Esophagus muscularis mucosa (tissue), 4 donors: ENCODE measurements at regions not wholly inside any gene's neighbourhood (a gene's known extent, or its start where the extent isn't known, plus 50 kb on each side); places are given as distances from the start of the nearest gene placed in this dataset.

Experiments used
- DNase-seq: peaks from one replicate; pipeline ENCODE4 v3.0.0-alpha.2; 2017; ENCODE audit errors: extremely low spot score
- H3K27ac ChIP-seq, 4 donors: fragments of 200-600 bp; sonication (generic); replicated peaks in 1 of 4; 1 replicate in 3 of 4; 2 replicates in 1 of 4; pipeline ENCODE4 v1.5.1; 2016 to 2019; ENCODE audit warnings: mild to moderate bottlenecking in 1 of 4
- H3K27me3 ChIP-seq, 4 donors: fragments of 200-600 bp; sonication (generic); one replicate each; pipeline versions ENCODE4 v1.5.1 to v1.6.0; 2016 to 2019
- H3K36me3 ChIP-seq, 4 donors: fragments of 200-600 bp; sonication (generic); one replicate each; pipeline ENCODE4 v1.5.1; 2016 to 2019
- H3K4me1 ChIP-seq, 4 donors: fragments of 200-600 bp; sonication (generic); one replicate each; pipeline ENCODE4 v1.5.1; 2016 to 2019
- H3K4me3 ChIP-seq, 4 donors: fragments of 200-600 bp; sonication (generic); 1 replicate in 2 of 4; 2 replicates in 2 of 4; pipeline ENCODE4 v1.5.1; 2016 to 2019; ENCODE audit warnings: mild to moderate bottlenecking in 4 of 4, moderate library complexity in 1 of 4
- H3K9me3 ChIP-seq, 4 donors: fragments of 200-600 bp; sonication (generic); 1 replicate in 3 of 4; 2 replicates in 1 of 4; pipeline ENCODE4 v1.5.1; 2016 to 2019
- CTCF ChIP-seq, 3 experiments: fragments of 200-600 bp in 2 of 3; fragments of 450-650 bp in 1 of 3; sonication (generic) in 2 of 3; IDR thresholded peaks; one replicate each; pipeline ENCODE4 v1.5.1; 2017 to 2019; ENCODE audit warnings: antibody characterized with exemption in 3 of 3, mild to moderate bottlenecking in 2 of 3, moderate library complexity in 1 of 3
- EP300 ChIP-seq: sonication (generic); formaldehyde crosslinking; IDR thresholded peaks from one replicate; pipeline ENCODE4 v1.6.1; 2017; ENCODE audit warnings: antibody characterized with exemption
- POLR2A ChIP-seq: fragments of 450-650 bp; IDR thresholded peaks from one replicate; pipeline ENCODE4 v1.6.1; 2017; ENCODE audit warnings: antibody characterized with exemption, moderate library complexity, mild to moderate bottlenecking, low read depth
- POLR2AphosphoS5 ChIP-seq, 2 donors: sonication (generic); formaldehyde crosslinking; IDR thresholded peaks; one replicate each; pipeline ENCODE4 v1.6.1; 2017; ENCODE audit warnings: antibody characterized with exemption in 2 of 2
- WGBS: methylation state at CpG from one replicate; pipeline ENCODE4 v1.1.5; 2018; 5-methylcytosine and 5-hydroxymethylcytosine counted together
- intact Hi-C: fragments of 100-400 bp; cut with DNase I; formaldehyde crosslinking; loops from one replicate; pipeline ENCODE4 v1.15.1; 2023

- no peak overlapping the region for H3K27ac ChIP-seq
- H3K4me3 ChIP-seq, result no peak overlapping the region
- no peaks in the 10 kb centered on the region for H3K36me3 ChIP-seq
- intact Hi-C loops, result no loop called here
- peaks cover 0 to 6% (median 0%) of the 10 kb centered on the region in 4 donors for H3K27me3 ChIP-seq
- WGBS, result 80% methylated on average over 1 of the region's 1 CpG
- no peak for TF ChIP-seq POLR2AphosphoS5 (IDR thresholded peaks at IDR 0.05)
- TF ChIP-seq EP300, result no peak
- TF ChIP-seq POLR2A, result no peak
- no peak for TF ChIP-seq CTCF (IDR thresholded peaks at IDR 0.05)
- DNase-seq, result no peak
- H3K9me3 ChIP-seq, result peaks cover 0 to 54% (median 28%) of the 10 kb centered on the region in 4 donors
- no peaks in the 10 kb centered on the region for H3K4me1 ChIP-seq
These were observed 457.4 kb downstream of the TCERG1L start for GRCh38 chr10:130854151-130854550.

- 80% methylated on average over 9 of the region's 9 CpGs for WGBS
- H3K27ac ChIP-seq, result no peak overlapping the region
These were observed 453.8 kb downstream of the TCERG1L start for GRCh38 chr10:130857631-130858295.

GRCh38 chr10:130858626-130859025 is 452.9 kb downstream of the TCERG1L start:
- peaks cover 0 to 6% (median 0%) of the 10 kb centered on the region in 4 donors for H3K27me3 ChIP-seq
- H3K4me1 ChIP-seq, result no peaks in the 10 kb centered on the region
- no peak for TF ChIP-seq EP300
- no peak for TF ChIP-seq CTCF (IDR thresholded peaks at IDR 0.05)
- no peak for TF ChIP-seq POLR2AphosphoS5 (IDR thresholded peaks at IDR 0.05)
- no peak for TF ChIP-seq POLR2A
- no peak overlapping the region for H3K27ac ChIP-seq
- no peaks in the 10 kb centered on the region for H3K36me3 ChIP-seq
- H3K9me3 ChIP-seq, result peaks cover 0 to 30% (median 19%) of the 10 kb centered on the region in 4 donors
- DNase-seq, result no peak
- intact Hi-C loops, result no loop called here
- WGBS, result 50% methylated on average over 2 of the region's 2 CpGs
- no peak overlapping the region for H3K4me3 ChIP-seq

More at GRCh38 chr10:130857631-130858295, 453.8 kb downstream of the TCERG1L start:
- Histone ChIP-seq H3K36me3 (no peaks in the 10 kb centered on the region), H3K9me3 (peaks cover 0 to 39% (median 26%) of the 10 kb centered on the region in 4 donors), H3K4me1 (no peaks in the 10 kb centered on the region), H3K4me3 (no peak overlapping the region), H3K27me3 (peaks cover 0 to 6% (median 0%) of the 10 kb centered on the region in 4 donors)
- DNase-seq, result no peak
- TF ChIP-seq POLR2AphosphoS5 (IDR thresholded peaks at IDR 0.05), result no peak
- TF ChIP-seq POLR2A, result no peak
- no peak for TF ChIP-seq EP300
- no peak for TF ChIP-seq CTCF (IDR thresholded peaks at IDR 0.05)
- intact Hi-C loops, result no loop called here

- Histone ChIP-seq H3K36me3 (no peaks in the 10 kb centered on the region), H3K27me3 (peaks cover 0 to 6% (median 0%) of the 10 kb centered on the region in 4 donors), H3K27ac (no peak overlapping the region), H3K4me3 (no peak overlapping the region), H3K9me3 (peaks cover 0 to 22% (median 13%) of the 10 kb centered on the region in 4 donors), H3K4me1 (no peaks in the 10 kb centered on the region)
- DNase-seq, result no peak
- TF ChIP-seq CTCF (IDR thresholded peaks at IDR 0.05) (no peak), EP300 (no peak), POLR2A (no peak), POLR2AphosphoS5 (IDR thresholded peaks at IDR 0.05) (no peak)
- intact Hi-C loops, result no loop called here
- 79% methylated on average over 5 of the region's 6 CpGs for WGBS
These were observed 452.1 kb downstream of the TCERG1L start for GRCh38 chr10:130859427-130859826.
